ENCODE measurements at regions not wholly inside any gene's neighbourhood (a gene's known extent, or its start where the extent isn't known, plus 50 kb on each side); places are given as distances from the start of the nearest gene placed in this dataset.

- TF ChIP-seq, protein P1, sequence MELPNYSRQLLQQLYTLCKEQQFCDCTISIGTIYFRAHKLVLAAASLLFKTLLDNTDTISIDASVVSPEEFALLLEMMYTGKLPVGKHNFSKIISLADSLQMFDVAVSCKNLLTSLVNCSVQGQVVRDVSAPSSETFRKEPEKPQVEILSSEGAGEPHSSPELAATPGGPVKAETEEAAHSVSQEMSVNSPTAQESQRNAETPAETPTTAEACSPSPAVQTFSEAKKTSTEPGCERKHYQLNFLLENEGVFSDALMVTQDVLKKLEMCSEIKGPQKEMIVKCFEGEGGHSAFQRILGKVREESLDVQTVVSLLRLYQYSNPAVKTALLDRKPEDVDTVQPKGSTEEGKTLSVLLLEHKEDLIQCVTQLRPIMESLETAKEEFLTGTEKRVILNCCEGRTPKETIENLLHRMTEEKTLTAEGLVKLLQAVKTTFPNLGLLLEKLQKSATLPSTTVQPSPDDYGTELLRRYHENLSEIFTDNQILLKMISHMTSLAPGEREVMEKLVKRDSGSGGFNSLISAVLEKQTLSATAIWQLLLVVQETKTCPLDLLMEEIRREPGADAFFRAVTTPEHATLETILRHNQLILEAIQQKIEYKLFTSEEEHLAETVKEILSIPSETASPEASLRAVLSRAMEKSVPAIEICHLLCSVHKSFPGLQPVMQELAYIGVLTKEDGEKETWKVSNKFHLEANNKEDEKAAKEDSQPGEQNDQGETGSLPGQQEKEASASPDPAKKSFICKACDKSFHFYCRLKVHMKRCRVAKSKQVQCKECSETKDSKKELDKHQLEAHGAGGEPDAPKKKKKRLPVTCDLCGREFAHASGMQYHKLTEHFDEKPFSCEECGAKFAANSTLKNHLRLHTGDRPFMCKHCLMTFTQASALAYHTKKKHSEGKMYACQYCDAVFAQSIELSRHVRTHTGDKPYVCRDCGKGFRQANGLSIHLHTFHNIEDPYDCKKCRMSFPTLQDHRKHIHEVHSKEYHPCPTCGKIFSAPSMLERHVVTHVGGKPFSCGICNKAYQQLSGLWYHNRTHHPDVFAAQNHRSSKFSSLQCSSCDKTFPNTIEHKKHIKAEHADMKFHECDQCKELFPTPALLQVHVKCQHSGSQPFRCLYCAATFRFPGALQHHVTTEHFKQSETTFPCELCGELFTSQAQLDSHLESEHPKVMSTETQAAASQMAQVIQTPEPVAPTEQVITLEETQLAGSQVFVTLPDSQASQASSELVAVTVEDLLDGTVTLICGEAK (IDR thresholded peaks at IDR 0.05): no peak
- TF ChIP-seq, protein P1 (CRISPR knock-in tag; IDR thresholded peaks at IDR 0.05): no peak
- TF ChIP-seq KLF16 (IDR thresholded peaks at IDR 0.05) (no peak), ZNF766 (CRISPR knock-in tag; conservative IDR thresholded peaks at IDR 0.05) (no peak)
Measured at GRCh38 chr1:95730986-95731385, 497.0 kb downstream of the RWDD3 start (continued).
